ENCODE measurements at regions not wholly inside any gene's neighbourhood (a gene's known extent, or its start where the extent isn't known, plus 50 kb on each side); places are given as distances from the start of the nearest gene placed in this dataset.

GRCh38 chr4:151529187-151529586 is 120.2 kb downstream of the FHIP1A start:
- TF ChIP-seq CTCF (conservative IDR thresholded peaks at IDR 0.05; ENCODE audit: low read depth, low read length) (no peak), POLR2A (IDR thresholded peaks at IDR 0.05; ENCODE audit: low read depth, low read length) (no peak), MAFK (IDR thresholded peaks at IDR 0.05; ENCODE audit: low read depth, low read length) (no peak), ELK1 (IDR thresholded peaks at IDR 0.05; ENCODE audit: borderline replicate concordance, low read depth, low read length) (no peak), USF2 (IDR thresholded peaks at IDR 0.05; ENCODE audit: low read depth, low read length) (no peak), MAZ (IDR thresholded peaks at IDR 0.05; ENCODE audit: borderline replicate concordance, low read depth, low read length) (no peak), MXI1 (IDR thresholded peaks at IDR 0.05; ENCODE audit: borderline replicate concordance, low read depth, low read length) (no peak), BHLHE40 (IDR thresholded peaks at IDR 0.05; ENCODE audit: low read depth, low read length) (no peak)

Measured in IMR-90 (cell line).